RWPE1 (cell line): ENCODE measurements at regions not wholly inside any gene's neighbourhood (a gene's known extent, or its start where the extent isn't known, plus 50 kb on each side); places are given as distances from the start of the nearest gene placed in this dataset.

Experiments used
- CTCF ChIA-PET: fragments of 350-600 bp; sonication (Branson Sonifier 250); formaldehyde crosslinking; extraction: SDS; loops from one replicate; lab custom pipeline; 2021; lab: Yijun Ruan, JAX
- POLR2A ChIA-PET: fragments of 400-600 bp; formaldehyde crosslinking; extraction: SDS; loops from one replicate; lab custom pipeline; 2020; ENCODE audit warnings: antibody characterized with exemption; ENCODE audit not compliant: low non-redundant PET; lab: Yijun Ruan, JAX
- DNase-seq: peaks from one replicate; pipeline ENCODE4 v3.0.0; 2012; ENCODE audit warnings: low spot score
- H3K27ac ChIP-seq: fragments of 450-650 bp; 2 replicates; pipeline ENCODE4 v1.5.1; 2017
- TF ChIP-seq, protein P1 (sequence below): fragments of 450-650 bp; conservative IDR thresholded peaks from 2 replicates; pipeline ENCODE4 v1.5.1; 2017; ENCODE audit warnings: low read depth, mild to moderate bottlenecking

GRCh38 chr2:129733041-129733440, 246.4 kb upstream of the RAB6C start:
- no peak for DNase-seq
- POLR2A ChIA-PET, result no interaction called here

GRCh38 chr2:129733579-129733978, 245.9 kb upstream of the RAB6C start:
- POLR2A ChIA-PET, result no interaction called here
- no peak for DNase-seq
- no peak overlapping the region for H3K27ac ChIP-seq
- TF ChIP-seq, protein P1, sequence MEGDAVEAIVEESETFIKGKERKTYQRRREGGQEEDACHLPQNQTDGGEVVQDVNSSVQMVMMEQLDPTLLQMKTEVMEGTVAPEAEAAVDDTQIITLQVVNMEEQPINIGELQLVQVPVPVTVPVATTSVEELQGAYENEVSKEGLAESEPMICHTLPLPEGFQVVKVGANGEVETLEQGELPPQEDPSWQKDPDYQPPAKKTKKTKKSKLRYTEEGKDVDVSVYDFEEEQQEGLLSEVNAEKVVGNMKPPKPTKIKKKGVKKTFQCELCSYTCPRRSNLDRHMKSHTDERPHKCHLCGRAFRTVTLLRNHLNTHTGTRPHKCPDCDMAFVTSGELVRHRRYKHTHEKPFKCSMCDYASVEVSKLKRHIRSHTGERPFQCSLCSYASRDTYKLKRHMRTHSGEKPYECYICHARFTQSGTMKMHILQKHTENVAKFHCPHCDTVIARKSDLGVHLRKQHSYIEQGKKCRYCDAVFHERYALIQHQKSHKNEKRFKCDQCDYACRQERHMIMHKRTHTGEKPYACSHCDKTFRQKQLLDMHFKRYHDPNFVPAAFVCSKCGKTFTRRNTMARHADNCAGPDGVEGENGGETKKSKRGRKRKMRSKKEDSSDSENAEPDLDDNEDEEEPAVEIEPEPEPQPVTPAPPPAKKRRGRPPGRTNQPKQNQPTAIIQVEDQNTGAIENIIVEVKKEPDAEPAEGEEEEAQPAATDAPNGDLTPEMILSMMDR, result no peak
- CTCF ChIA-PET, result no interaction called here

More at GRCh38 chr2:129733041-129733440, 246.4 kb upstream of the RAB6C start:
- CTCF ChIA-PET, result no interaction called here
- H3K27ac ChIP-seq, result no peak overlapping the region
- TF ChIP-seq, protein P1, result no peak

DNA sequence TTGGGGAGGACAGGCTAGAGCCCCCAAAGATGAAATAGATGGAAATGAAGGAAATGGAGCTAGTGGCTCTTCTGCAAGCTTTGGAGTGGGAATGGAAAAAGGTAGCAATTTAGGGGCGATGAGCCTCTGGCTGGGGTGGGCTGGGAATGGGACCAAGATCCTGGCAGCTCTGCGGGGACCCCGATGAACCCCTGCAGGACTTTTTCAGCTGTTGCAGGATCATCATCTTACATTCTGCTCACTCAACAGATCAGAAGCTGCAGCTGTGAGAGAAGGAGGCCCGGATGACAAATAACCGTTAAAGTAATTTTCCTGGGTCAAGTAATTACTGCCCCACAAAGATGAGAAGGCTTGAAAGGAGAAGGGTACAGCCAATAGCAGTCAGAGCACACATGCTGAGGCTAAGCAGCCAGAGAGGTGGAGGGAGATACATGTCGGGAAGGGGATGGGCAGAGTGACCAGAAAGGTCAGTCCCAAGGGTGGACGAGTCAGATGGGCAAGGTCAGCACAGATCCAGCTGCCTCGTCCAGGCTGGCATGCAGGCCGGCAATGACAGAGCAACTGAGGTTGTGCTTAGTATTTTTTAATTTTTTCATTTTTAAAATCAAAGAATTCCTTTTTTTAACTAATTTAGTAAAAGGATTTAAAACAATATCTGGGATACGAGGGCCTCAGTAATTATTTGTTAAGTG, 245.0 kb upstream of the RAB6C start:
- DNase-seq, result no peak
- TF ChIP-seq, protein P1, result no peak
- ChIA-PET CTCF (no interaction called here), POLR2A (no interaction called here)
- H3K27ac ChIP-seq, result no peak overlapping the region

DNA sequence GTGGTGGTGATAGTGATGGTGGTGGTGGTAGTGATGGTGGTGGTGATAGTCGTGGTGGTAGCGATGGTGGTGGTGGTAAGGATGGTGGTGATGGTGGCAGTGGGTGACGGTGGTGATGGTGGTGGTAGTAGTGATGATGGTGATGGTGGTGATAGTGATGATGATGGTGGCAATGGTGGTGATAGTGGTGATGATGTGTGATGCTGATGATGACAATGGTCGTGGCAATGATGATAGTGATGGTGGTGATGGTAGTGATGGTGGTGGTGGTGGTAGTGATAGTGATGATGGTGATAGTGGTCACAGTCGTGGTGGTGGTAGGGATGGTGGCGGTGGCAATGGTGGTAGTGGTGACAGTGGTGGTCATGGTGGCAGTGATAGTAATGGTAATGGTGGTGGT, 243.9 kb upstream of the RAB6C start:
- no peak for DNase-seq
- POLR2A ChIA-PET, result no interaction called here
- H3K27ac ChIP-seq, result no peak overlapping the region
- TF ChIP-seq, protein P1, result no peak
- CTCF ChIA-PET, result no interaction called here

DNA sequence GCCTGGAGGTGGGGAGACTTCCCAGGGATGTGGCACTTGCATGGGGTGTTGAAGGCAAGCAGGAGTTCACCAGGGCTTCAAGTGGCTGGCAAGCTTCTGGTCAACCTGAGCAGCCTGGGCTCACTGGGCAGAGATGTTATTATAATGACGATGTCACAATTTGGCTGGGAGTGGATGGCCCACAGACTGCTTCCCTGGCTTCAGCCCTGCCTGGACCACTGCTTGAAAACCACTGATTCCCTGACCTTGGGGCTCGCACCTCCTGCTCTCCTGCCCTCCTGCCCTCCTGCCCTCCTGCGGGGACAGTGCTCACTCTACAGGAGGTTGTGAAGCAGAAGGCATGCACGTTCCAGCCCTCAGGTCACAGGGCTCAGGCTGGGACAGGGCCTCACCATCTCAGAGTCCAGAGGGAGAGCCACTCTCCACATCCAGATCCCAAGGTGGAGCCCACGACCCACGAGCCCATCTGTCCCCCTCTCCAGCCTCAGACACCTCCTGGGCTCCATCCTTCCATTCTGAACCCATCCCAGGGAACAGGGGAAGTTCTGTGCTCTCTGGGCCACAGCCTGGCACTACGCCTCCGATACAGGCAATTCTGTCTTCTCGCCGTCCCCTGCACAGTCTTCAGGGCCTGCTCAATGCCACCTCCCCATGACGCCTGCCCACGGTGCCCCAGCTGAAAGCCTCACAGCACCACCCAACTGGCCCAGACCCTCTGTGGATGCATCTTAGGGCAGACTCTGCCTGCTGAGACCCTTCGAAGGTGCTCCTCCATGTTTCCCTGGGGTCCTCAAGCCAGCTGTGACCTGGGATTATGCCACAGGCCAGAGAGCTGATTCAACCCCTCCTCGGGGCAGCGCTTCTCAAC, 241.6 kb upstream of the RAB6C start:
- POLR2A ChIA-PET, result no interaction called here
- CTCF ChIA-PET, result no interaction called here
- no peak for DNase-seq
- H3K27ac ChIP-seq, result no peak overlapping the region
- TF ChIP-seq, protein P1, result no peak

DNA sequence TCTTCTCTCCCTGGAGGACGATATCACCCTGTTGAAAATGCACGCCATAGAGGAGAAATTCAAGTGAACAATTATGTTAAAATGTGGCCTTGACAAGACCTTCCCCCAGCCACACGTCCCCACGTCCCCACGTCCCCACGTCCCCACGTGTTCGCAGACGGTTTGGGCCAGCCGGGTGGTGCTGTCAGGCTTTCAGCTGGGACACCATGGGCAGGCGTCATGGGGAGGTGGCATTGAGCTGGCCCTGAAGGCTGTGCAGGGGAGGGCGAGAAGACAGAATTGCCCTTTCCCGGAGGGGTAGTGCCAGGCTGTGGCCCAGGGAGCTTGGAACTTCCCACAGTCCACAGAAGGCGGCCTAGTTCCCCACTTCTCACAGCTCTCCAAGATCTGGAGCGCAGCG, 240.7 kb upstream of the RAB6C start:
- no peak overlapping the region for H3K27ac ChIP-seq
- TF ChIP-seq, protein P1, result no peak
- ChIA-PET POLR2A (no interaction called here), CTCF (no interaction called here)
- no peak for DNase-seq
